H9 (cell line): ENCODE measurements at regions not wholly inside any gene's neighbourhood (a gene's known extent, or its start where the extent isn't known, plus 50 kb on each side); places are given as distances from the start of the nearest gene placed in this dataset.

ENCODE experiments used
- DNase-seq: peaks from one replicate; pipeline ENCODE4 v3.0.0-alpha.2; 2017
- H2AFZ ChIP-seq: one replicate; pipeline ENCODE4 v1.6.1; 2013; ENCODE audit warnings: mild to moderate bottlenecking, low read length, control low read depth, moderate library complexity
- H2AK5ac ChIP-seq: 2 replicates; pipeline ENCODE4 v1.6.1; 2013; ENCODE audit warnings: low read length, control low read depth, mixed read lengths; ENCODE audit not compliant: insufficient read length
- H2BK120ac ChIP-seq: one replicate; pipeline ENCODE4 v1.6.1; 2013; ENCODE audit warnings: low read depth, mild to moderate bottlenecking, low read length, control low read depth, inconsistent platforms; ENCODE audit not compliant: poor library complexity, severe bottlenecking
- H2BK12ac ChIP-seq: 2 replicates; pipeline ENCODE4 v1.6.1; 2013; ENCODE audit warnings: low read length, control low read depth, mixed read lengths, low read depth; ENCODE audit not compliant: insufficient read length
- H2BK15ac ChIP-seq: 2 replicates; pipeline ENCODE4 v1.6.1; 2013; ENCODE audit warnings: low read depth, low read length, control low read depth
- H2BK20ac ChIP-seq: one replicate; pipeline ENCODE4 v1.6.1; 2013; ENCODE audit warnings: low read depth, mild to moderate bottlenecking, low read length, control low read depth, inconsistent platforms; ENCODE audit not compliant: poor library complexity, severe bottlenecking
- H2BK5ac ChIP-seq: 2 replicates; pipeline ENCODE4 v1.6.1; 2013; ENCODE audit warnings: low read length, control low read depth, mixed read lengths; ENCODE audit not compliant: insufficient read length
- H3K14ac ChIP-seq: 2 replicates; pipeline ENCODE4 v1.6.1; 2013; ENCODE audit warnings: low read length, control low read depth; ENCODE audit not compliant: insufficient read depth
- H3K18ac ChIP-seq: 2 replicates; pipeline ENCODE4 v1.6.1; 2013; ENCODE audit warnings: low read depth, mild to moderate bottlenecking, mixed read lengths, low read length, control low read depth; ENCODE audit not compliant: insufficient read length
- H3K23ac ChIP-seq: 2 replicates; pipeline ENCODE4 v1.6.1; 2013; ENCODE audit warnings: low read length, control low read depth, mixed read lengths, low read depth; ENCODE audit not compliant: insufficient read length
- H3K23me2 ChIP-seq: 2 replicates; pipeline ENCODE4 v1.6.1; 2013; ENCODE audit warnings: low read depth, mild to moderate bottlenecking, mixed read lengths, low read length, control low read depth; ENCODE audit not compliant: insufficient read length, poor library complexity, severe bottlenecking
- H3K27ac ChIP-seq: 2 replicates; pipeline ENCODE4 v1.5.1; 2013; ENCODE audit warnings: low read length, control low read depth, mixed read lengths, low read depth; ENCODE audit not compliant: insufficient read length
- H3K27me3 ChIP-seq: 2 replicates; pipeline ENCODE4 v1.6.1; 2013; ENCODE audit warnings: low read length, control low read depth, inconsistent platforms; ENCODE audit not compliant: insufficient read depth
- H3K4ac ChIP-seq: 2 replicates; pipeline ENCODE4 v1.6.1; 2013; ENCODE audit warnings: low read depth, mild to moderate bottlenecking, control low read depth, inconsistent platforms, low read length, moderate library complexity
- H3K4me1 ChIP-seq: 2 replicates; pipeline ENCODE4 v1.6.1; 2013; ENCODE audit warnings: low read length, control low read depth, inconsistent platforms; ENCODE audit not compliant: insufficient read depth
- H3K4me2 ChIP-seq: 2 replicates; pipeline ENCODE4 v1.6.1; 2013; ENCODE audit warnings: low read length, control low read depth, mixed read lengths; ENCODE audit not compliant: insufficient read length, insufficient read depth
- H3K56ac ChIP-seq: 2 replicates; pipeline ENCODE4 v1.6.1; 2013; ENCODE audit warnings: low read depth, mild to moderate bottlenecking, mixed read lengths, low read length, control low read depth; ENCODE audit not compliant: insufficient read length
- H3K79me1 ChIP-seq: 2 replicates; pipeline ENCODE4 v1.6.1; 2013; ENCODE audit warnings: low read depth, mild to moderate bottlenecking, moderate library complexity, low read length, control low read depth, inconsistent platforms; ENCODE audit not compliant: insufficient read depth, poor library complexity, severe bottlenecking
- H3K79me2 ChIP-seq: 2 replicates; pipeline ENCODE4 v1.6.1; 2013; ENCODE audit warnings: low read length, control low read depth, inconsistent platforms; ENCODE audit not compliant: insufficient read depth
- H3K9ac ChIP-seq: 2 replicates; pipeline ENCODE4 v1.6.1; 2013; ENCODE audit warnings: low read length, control low read depth, mixed read lengths; ENCODE audit not compliant: insufficient read length; ENCODE audit errors: extremely low read depth
- H3K9me3 ChIP-seq: one replicate; pipeline ENCODE4 v1.6.1; 2013; ENCODE audit warnings: low read depth, low read length, inconsistent platforms; ENCODE audit not compliant: control insufficient read depth
- H3T11ph ChIP-seq: one replicate; pipeline ENCODE4 v1.6.1; 2013; ENCODE audit warnings: mild to moderate bottlenecking, low read length, control low read depth, inconsistent platforms
- H4K20me1 ChIP-seq: one replicate; pipeline ENCODE4 v1.6.1; 2013; ENCODE audit not compliant: control insufficient read depth, insufficient read length, insufficient read depth
- H4K5ac ChIP-seq: 2 replicates; pipeline ENCODE4 v1.6.1; 2013; ENCODE audit warnings: low read depth, mild to moderate bottlenecking, mixed read lengths, low read length, control low read depth; ENCODE audit not compliant: insufficient read length
- H4K8ac ChIP-seq: replicated peaks from 2 replicates; pipeline ENCODE4 v1.6.1; 2013; ENCODE audit warnings: low read length, control low read depth, mixed read lengths, low read depth; ENCODE audit not compliant: insufficient read length
- H4K91ac ChIP-seq: 2 replicates; pipeline ENCODE4 v1.6.1; 2013; ENCODE audit warnings: low read depth, mild to moderate bottlenecking, moderate library complexity, mixed read lengths, low read length, control low read depth; ENCODE audit not compliant: insufficient read length
- H3K27ac Mint-ChIP-seq, 3 experiments: 2 replicates in 2 of 3; 3 replicates in 1 of 3; pipeline ENCODE4 v1.8.0; 2020 to 2021; ENCODE audit warnings: mixed read lengths in 3 of 3, mild to moderate bottlenecking in 1 of 3, moderate library complexity in 1 of 3
- H3K27me3 Mint-ChIP-seq: 2 replicates; pipeline ENCODE4 v1.8.0; 2021; ENCODE audit warnings: low read depth, mild to moderate bottlenecking, moderate library complexity, mixed read lengths
- H3K36me3 Mint-ChIP-seq, 3 experiments: 2 replicates in 2 of 3; 3 replicates in 1 of 3; pipeline ENCODE4 v1.8.0; 2020 to 2021; ENCODE audit warnings: low read depth in 3 of 3, mixed read lengths in 3 of 3; ENCODE audit not compliant: insufficient read depth in 1 of 3
- H3K4me1 Mint-ChIP-seq, 2 experiments: 2 replicates each; pipeline ENCODE4 v1.8.0; 2020; ENCODE audit warnings: mixed read lengths in 2 of 2
- H3K4me3 Mint-ChIP-seq, 2 experiments: 2 replicates in 1 of 2; 3 replicates in 1 of 2; pipeline ENCODE4 v1.8.0; 2020 to 2021; ENCODE audit warnings: mild to moderate bottlenecking in 2 of 2, mixed read lengths in 2 of 2, moderate library complexity in 1 of 2
- H3K9me3 Mint-ChIP-seq, 2 experiments: 2 replicates in 1 of 2; 3 replicates in 1 of 2; pipeline ENCODE4 v1.8.0; 2020; ENCODE audit warnings: mild to moderate bottlenecking in 2 of 2, mixed read lengths in 2 of 2, moderate library complexity in 1 of 2
- WGBS: extraction: QIAGEN DNeasy Blood & Tissue Kit; methylation state at CpG from one replicate; pipeline ENCODE4 v1.1.7; 2013; ENCODE audit warnings: missing lambda C conversion rate, low lambda C conversion rate, mixed read lengths; ENCODE audit not compliant: insufficient read length; ENCODE audit errors: extremely low coverage; 5-methylcytosine and 5-hydroxymethylcytosine counted together
- TF ChIP-seq, protein P1 (sequence below): fragments of 200-600 bp; sonication (generic); conservative IDR thresholded peaks from 3 replicates; pipeline ENCODE4 v1.8.0; 2021; ENCODE audit warnings: antibody characterized with exemption, mild to moderate bottlenecking

DNA sequence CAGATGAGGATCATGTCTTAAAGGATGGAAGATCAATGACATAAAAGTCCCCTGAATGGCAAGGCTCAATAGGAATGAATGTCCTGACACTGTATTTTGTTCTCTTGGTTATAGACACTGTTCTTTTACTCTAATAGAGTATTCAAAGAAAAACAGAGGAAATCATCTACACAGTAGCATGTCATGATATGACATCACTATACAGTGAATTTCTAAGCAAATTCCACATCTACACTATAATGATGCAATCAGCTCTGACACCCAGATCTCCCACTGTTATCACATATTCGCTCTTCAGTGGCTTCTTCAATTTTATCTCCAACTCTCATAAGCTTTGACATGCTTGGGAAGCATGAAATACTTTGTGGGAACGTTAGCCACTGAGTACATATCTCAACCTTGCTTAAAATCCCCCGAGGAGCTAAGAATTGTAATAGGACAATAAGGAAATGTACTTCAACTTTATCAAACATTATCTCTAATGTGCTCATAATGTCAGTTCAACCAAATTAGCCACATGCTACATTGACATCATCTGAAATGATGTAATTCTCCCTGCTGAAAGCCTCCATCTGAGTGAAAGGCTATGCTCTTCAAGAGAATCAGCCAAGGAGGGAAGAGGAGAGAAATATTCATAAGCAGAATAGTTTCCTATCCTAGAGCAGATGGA, 139.6 kb upstream of the PTCHD1 start:
- H3K27me3 ChIP-seq = no peaks in the 10 kb centered on the region
- H2AK5ac ChIP-seq = no peak overlapping the region
- no peak overlapping the region for H3K56ac ChIP-seq
- H2BK15ac ChIP-seq = no peak overlapping the region
- no peak overlapping the region for H3K18ac ChIP-seq
- no CpG with 5 or more reads among the region's 3 CpGs for WGBS
- H3K9me3 ChIP-seq = no peaks in the 10 kb centered on the region
- DNase-seq = no peak
- no peak overlapping the region for H3K9ac ChIP-seq
- Mint-ChIP-seq H3K36me3 (peaks cover 0 to 4% (median 0%) of the 10 kb centered on the region in 3 experiments; a peak in 2 of 7 replicates), H3K9me3 (peaks cover 9 to 24% of the 10 kb centered on the region in 2 experiments; a peak in 4 of 5 replicates), H3K4me1 (peaks cover 3 to 4% of the 10 kb centered on the region in 2 experiments; a peak in 1 of 4 replicates), H3K4me3 (no peak overlapping the region), H3K27me3 (no peaks in the 10 kb centered on the region), H3K27ac (no peak overlapping the region)
- TF ChIP-seq, protein P1, sequence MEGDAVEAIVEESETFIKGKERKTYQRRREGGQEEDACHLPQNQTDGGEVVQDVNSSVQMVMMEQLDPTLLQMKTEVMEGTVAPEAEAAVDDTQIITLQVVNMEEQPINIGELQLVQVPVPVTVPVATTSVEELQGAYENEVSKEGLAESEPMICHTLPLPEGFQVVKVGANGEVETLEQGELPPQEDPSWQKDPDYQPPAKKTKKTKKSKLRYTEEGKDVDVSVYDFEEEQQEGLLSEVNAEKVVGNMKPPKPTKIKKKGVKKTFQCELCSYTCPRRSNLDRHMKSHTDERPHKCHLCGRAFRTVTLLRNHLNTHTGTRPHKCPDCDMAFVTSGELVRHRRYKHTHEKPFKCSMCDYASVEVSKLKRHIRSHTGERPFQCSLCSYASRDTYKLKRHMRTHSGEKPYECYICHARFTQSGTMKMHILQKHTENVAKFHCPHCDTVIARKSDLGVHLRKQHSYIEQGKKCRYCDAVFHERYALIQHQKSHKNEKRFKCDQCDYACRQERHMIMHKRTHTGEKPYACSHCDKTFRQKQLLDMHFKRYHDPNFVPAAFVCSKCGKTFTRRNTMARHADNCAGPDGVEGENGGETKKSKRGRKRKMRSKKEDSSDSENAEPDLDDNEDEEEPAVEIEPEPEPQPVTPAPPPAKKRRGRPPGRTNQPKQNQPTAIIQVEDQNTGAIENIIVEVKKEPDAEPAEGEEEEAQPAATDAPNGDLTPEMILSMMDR = no peak
- no peaks in the 10 kb centered on the region for H4K20me1 ChIP-seq
- no peaks in the 10 kb centered on the region for H3K79me2 ChIP-seq
- no peak overlapping the region for H3K14ac ChIP-seq
- H4K91ac ChIP-seq = no peak overlapping the region
- H3K79me1 ChIP-seq = no peaks in the 10 kb centered on the region
- no peak overlapping the region for H2AFZ ChIP-seq
- H3K4me2 ChIP-seq = no peak overlapping the region
- no peak overlapping the region for H2BK120ac ChIP-seq
- H3K27ac ChIP-seq = no peak overlapping the region
- no peak overlapping the region for H4K8ac ChIP-seq
- H3K23me2 ChIP-seq = no peaks in the 10 kb centered on the region
- H3K23ac ChIP-seq = no peak overlapping the region
- H2BK5ac ChIP-seq = no peak overlapping the region
- H3T11ph ChIP-seq = no peak overlapping the region
- no peaks in the 10 kb centered on the region for H3K4me1 ChIP-seq
- H4K5ac ChIP-seq = no peak overlapping the region
- no peak overlapping the region for H3K4ac ChIP-seq
- no peak overlapping the region for H2BK12ac ChIP-seq
- H2BK20ac ChIP-seq = no peak overlapping the region
